ENCODE measurements at regions not wholly inside any gene's neighbourhood (a gene's known extent, or its start where the extent isn't known, plus 50 kb on each side); places are given as distances from the start of the nearest gene placed in this dataset.
A peak's percentile ranks its signal among the peaks of the same experiment; 100 is the strongest.

GRCh38 chr1:221919743-221920142 lies 177.9 kb upstream of the DUSP10 start:
- DNase-seq (ENCODE audit: low read depth in 3 of 3), result no peak

DNA sequence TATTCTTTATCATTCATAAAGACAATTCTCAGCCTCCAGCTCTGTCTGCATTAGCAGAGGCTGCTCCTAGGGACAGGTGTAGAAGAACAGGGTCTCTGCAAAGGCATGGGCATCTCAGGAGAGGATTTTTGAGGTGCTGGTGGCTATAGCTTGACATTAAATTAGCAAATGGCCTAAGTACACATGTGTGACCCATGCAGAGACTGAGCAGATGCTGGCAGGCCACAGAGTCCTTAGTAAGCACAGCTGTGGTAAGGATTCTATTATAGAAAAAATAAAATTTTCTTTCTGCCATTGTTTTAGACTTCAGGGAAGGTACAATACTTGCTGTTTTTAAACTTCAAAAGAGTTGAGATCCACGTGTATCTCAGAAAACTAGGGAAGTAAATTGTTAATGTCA lies 177.5 kb upstream of the DUSP10 start:
- DNase-seq (ENCODE audit: low read depth in 3 of 3), result no peak

DNA sequence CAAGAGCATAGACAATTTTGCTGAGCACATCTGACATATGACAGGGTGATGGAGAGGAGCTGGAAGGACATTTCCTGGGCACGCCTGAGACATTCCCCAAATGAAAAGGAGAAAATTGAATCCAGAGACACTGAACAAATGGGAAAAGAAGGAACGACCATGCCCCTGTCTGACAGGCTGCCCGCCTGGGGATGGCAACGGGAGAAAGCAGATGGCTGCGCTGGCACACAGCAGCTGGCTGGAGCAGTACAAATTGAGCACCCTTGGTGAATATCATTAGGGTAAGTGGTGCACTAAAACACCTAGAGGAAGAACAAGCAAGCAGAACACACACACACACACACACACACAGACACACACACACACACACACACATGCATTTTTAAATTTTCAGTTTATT lies 174.3 kb upstream of the DUSP10 start:
- DNase-seq (ENCODE audit: low read depth in 3 of 3), result no peak

DNA sequence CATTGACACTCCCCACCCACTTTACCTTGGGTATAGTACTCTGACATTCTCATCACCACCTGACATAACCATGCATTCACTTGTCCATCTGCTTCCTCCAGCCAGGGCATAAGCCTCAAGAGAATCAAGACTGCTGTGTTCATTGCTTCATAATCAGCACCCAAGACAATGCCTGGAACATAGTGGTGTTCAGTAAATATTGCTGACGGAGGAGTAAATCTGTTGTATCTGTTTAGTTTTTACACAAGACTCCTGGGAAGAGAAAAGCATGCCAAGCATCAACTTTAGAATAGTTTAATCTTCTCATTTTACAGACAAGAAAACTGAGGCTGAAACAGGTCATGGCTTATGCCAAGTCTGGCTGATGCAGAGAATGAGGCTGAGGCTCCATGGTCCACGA lies 173.9 kb upstream of the DUSP10 start:
- DNase-seq (ENCODE audit: low read depth in 3 of 3), result no peak

- no peak for DNase-seq (ENCODE audit: low read depth in 3 of 3)
These were observed 171.5 kb upstream of the DUSP10 start for GRCh38 chr1:221913351-221913892.

- peak in 2 of 3 donors; percentile 6 to 11 for DNase-seq (ENCODE audit: low read depth in 3 of 3)
These were observed 170.3 kb upstream of the DUSP10 start for GRCh38 chr1:221912230-221912629.

DNA sequence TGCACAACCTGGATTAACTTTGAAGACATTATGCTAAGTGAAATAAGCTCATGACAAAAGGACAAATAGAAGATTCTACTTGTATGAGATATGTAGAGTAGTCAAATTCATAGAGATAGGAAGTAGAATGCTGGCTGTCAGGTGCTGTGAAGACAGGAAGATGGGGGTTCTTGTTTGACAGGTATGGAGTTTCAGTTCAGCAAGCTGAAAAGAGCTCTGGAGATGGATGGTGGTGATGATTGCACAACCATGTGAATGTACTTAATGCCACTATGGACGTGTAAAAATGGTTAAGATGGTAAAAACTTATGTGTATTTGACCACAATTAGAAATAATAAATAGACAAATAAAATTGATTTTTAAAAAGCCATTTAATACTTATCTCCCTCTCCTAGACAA lies 169.8 kb upstream of the DUSP10 start:
- DNase-seq (ENCODE audit: low read depth in 3 of 3), result no peak

DNA sequence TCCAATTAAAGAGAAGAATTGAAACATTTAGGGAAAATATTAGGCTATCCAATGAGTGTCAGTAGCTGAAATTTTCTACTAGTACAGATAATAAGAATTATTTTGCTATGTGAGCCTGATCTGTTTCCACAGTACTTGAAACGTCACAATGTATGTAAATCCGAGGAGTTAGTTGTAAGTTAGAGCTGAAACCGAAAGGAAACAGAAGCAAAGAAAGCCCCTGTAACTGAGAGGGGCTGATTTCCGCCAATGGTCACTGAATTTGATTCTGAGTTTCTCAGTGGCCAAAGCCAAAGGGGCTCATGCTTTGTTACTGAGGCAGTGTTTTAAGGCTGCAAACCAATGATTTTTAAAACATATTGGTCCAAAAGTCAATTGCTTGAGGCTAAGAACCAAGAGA lies 168.3 kb upstream of the DUSP10 start:
- DNase-seq (ENCODE audit: low read depth in 3 of 3), result no peak

DNA sequence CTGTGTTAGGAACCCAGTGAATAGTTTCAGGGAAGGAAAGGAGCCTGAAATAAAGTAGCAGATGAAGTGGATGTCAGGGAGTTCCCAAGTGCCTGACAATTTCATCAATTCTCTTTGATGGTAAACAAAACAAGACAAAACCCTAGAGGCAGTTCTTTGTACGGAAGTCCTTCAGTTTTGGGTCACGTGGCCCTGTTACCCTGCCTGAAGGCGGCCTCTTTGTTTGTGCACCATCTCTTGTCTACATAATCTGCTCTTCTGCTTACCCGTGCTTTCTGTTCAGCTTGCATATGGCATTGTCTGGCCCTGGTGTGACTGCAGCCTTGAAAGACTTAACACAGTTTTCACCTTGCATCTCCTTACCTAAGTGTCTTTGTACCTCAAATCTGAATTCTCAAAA lies 166.7 kb upstream of the DUSP10 start:
- DNase-seq (ENCODE audit: low read depth in 3 of 3), result no peak

DNA sequence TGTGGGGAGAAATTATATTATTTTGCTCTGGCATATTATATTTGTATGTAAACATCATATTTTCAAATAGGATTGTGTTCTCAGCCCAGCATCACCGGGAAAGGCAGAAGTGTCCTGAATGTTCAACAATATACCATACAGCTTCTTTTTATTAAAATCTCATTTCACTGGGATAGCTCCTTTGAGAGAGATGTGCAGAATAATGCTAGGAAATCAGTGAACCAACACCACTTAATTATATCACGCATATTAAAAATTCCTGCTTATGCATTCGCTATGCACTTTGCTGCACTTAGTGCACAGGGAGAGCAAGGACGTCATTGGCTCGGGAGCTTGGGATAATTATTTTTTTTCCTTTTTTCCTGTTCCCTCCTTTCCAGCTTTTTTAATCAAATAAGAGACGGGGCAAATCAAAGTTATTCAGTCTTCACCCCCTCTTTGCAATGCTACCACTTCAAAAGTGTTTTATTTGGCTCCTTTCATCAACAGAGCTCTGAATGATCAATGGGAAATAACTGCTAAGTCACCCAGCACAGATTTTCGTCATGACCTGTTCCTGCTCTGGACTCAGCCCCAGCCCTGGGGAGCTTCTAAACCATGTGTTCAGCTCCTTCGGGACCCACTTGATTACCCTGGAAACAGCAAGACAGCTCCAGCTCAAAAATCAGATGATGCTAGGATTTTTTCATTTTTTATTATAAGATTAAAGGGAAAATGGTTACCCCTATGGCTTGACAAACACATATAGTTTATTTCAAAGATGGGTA lies 165.5 kb upstream of the DUSP10 start:
- DNase-seq (ENCODE audit: low read depth in 3 of 3), result no peak

- no peak for DNase-seq (ENCODE audit: low read depth in 3 of 3)
These were observed 163.9 kb upstream of the DUSP10 start for GRCh38 chr1:221905802-221906201.

GRCh38 chr1:221904319-221904718 lies 162.4 kb upstream of the DUSP10 start:
- DNase-seq (ENCODE audit: low read depth in 3 of 3), result no peak

GRCh38 chr1:221903594-221903993 lies 161.7 kb upstream of the DUSP10 start:
- DNase-seq (ENCODE audit: low read depth in 3 of 3), result no peak

DNA sequence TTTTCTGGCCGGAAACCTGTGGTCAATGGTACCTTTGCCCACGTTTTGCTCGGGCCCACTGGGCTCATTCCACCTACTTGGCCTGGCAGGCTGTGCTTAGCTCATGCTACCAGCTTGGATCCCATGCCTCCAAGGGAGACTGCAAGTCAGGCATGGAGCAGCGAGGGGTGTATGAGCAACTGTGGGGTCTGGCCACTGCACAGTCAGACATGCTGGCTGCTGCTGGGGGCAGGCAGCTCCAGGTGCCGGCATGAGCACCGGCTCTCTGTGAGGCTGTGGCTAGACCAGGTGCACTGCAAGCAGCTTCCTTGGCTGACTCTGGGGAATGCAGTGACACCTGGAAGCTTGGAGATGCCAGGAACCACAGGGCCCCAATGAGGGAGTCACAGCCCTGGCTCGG lies 161.1 kb upstream of the DUSP10 start:
- DNase-seq (ENCODE audit: low read depth in 3 of 3), result no peak

- no peak for DNase-seq (ENCODE audit: low read depth in 3 of 3)
These were observed 158.8 kb upstream of the DUSP10 start for GRCh38 chr1:221900678-221901077.

DNA sequence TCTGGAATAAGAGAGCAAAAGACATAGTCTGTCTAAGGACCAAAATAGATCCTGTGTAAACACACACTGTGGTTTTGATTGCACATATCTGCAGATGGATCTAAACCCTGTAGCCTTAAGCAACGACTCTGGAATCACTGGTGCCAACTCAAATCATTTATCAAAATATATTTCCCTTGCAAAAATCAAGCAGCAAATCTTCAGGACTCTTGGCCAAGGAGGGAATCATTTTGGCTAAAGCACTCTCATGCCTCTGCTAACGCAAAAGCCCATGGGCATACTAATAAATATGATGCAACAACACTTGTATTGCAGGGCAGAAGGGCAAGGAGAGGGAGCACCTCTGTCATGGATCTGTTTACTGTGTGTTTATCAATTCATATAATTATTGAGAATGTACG lies 155.4 kb upstream of the DUSP10 start:
- DNase-seq (ENCODE audit: low read depth in 3 of 3), result no peak

DNA sequence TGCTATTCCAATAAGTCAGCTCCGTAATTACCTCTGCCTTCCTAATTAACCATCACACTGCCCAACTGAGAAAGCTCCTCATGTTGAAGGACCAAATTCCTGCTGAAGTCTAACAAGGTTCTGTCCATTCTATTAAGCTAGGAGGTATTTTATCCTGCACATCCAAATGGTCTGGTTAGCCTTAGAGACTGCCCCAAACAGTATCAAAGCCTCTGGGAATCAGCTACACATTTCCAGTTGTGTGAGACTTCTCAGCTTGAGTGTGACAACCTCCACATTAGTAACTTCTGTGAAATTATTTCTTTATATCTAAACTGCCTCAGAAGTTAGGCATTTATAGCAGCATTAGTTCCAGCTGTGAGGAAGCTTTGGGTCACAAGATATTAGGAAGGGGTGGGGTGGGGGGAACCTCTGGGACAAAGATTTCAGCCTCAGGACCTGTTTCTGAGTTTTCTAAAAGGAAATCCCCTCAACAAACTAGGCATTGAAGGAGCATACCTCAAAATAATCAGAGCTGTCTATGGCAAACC lies 150.5 kb upstream of the DUSP10 start:
- DNase-seq (ENCODE audit: low read depth in 3 of 3), result no peak

GRCh38 chr1:221891708-221892107 lies 149.8 kb upstream of the DUSP10 start:
- DNase-seq (ENCODE audit: low read depth in 3 of 3), result no peak

DNA sequence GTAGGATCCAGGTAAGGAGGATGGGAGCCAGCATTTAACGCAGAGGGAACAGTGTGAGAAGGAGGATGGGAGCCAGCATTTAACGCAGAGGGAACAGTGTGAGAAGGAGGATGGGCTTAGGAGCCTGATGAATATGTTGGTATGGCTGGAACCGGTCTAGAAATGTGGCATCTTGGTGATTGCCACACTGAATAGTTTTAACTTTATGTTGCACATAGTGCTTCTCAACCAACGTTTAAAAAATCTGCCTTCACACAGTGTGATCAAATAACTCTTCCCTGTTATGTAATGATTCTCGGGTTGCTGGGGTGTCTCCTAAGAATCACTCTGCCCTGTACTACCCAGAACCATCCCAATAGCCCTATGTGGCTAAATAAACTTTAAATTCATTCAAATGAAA lies 146.9 kb upstream of the DUSP10 start:
- no peak for DNase-seq (ENCODE audit: low read depth in 3 of 3)

- no peak for DNase-seq (ENCODE audit: low read depth in 3 of 3)
These were observed 146.3 kb upstream of the DUSP10 start for GRCh38 chr1:221888218-221888617.

DNA sequence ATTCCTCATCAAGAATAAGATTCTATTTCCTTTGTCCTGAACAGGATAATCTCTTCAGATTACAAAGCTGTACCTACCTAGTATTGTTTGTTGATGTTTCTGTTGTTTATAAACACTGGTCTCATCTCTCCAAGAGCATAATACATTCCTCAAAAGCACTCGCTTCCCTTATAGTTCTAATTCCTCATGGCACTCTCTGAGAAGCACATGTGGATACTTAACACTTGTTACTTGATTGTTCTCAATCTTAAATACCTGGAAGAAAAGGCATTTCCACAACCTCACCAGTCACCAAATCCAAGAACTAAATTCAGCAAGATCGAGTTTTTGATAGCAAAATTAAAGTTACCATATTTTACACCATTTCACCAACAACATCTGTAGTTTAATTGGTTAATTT lies 145.9 kb upstream of the DUSP10 start:
- no peak for DNase-seq (ENCODE audit: low read depth in 3 of 3)

DNA sequence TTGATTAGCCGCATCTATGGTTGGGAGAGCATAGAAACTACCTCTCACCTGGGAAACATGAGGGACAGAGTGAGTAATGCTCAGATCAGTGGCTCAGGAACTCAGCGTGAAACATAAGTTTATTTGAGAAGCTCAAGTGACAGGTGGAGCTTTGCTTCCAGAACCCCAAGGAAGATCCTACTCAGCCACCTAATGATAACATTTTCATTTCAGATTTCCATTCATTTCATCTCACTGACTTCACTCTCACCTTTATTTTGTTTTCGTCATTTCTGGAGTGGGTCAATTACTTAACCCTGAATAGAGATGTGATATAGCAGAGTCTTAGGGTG lies 145.5 kb upstream of the DUSP10 start:
- DNase-seq (ENCODE audit: low read depth in 3 of 3), result no peak

- no peak for DNase-seq (ENCODE audit: low read depth in 3 of 3)
These were observed 145.0 kb upstream of the DUSP10 start for GRCh38 chr1:221886743-221887414.
